NCI-H2227 (cell line): ENCODE measurements at regions not wholly inside any gene's neighbourhood (a gene's known extent, or its start where the extent isn't known, plus 50 kb on each side); places are given as distances from the start of the nearest gene placed in this dataset.
A peak's percentile ranks its signal among the peaks of the same experiment; 100 is the strongest.

Experiments
- DNase-seq: peaks from one replicate; lab custom pipeline; 2025; ENCODE audit not compliant: unreplicated experiment; lab: John Stamatoyannopoulos, UW

DNA sequence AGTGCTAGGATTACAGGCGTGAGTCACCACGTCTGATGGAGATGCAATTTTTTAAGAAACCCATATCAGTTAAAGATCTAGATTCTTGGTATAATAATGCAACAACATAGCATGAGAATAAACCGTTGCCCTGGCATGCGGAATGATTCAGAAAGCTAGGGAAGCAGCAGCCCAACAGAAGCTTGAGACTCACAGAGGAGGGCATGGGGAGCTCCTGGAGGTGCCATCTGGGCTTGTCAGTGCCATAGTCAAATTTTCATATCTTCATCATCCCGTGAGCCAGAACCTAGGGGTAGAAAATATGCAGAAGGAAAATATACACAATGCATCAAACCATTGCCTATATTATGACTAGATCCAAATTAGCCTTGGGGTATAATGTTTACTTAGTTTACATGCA lies 118.7 kb upstream of the ADAMTS16 start:
- no peak for DNase-seq

GRCh38 chr5:5025098-5025773 lies 114.9 kb upstream of the ADAMTS16 start:
- peak; percentile 35 for DNase-seq

- peak; percentile 48 for DNase-seq
Measured at GRCh38 chr5:5025774-5026408, 114.2 kb upstream of the ADAMTS16 start.

DNA sequence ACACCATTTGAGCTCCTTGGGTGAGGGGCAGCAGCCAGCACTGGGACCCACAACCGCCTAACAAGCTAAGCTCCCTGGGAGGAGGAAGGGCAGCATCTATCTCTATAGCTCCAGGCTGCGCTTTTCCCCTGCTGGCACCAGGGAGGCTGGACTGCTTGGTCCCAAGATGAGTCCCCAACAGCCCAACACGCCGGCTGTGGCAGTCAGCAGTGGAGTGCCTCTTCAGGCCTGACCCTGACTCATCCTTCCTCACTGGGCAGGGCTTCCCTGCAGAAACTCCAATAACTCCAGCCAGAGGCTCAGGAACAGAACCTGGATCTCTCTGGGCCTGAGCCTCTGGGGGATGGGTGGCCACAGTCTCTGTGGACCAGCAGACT lies 113.7 kb upstream of the ADAMTS16 start:
- no peak for DNase-seq

GRCh38 chr5:5031665-5032064 lies 108.5 kb upstream of the ADAMTS16 start:
- DNase-seq, result no peak

DNA sequence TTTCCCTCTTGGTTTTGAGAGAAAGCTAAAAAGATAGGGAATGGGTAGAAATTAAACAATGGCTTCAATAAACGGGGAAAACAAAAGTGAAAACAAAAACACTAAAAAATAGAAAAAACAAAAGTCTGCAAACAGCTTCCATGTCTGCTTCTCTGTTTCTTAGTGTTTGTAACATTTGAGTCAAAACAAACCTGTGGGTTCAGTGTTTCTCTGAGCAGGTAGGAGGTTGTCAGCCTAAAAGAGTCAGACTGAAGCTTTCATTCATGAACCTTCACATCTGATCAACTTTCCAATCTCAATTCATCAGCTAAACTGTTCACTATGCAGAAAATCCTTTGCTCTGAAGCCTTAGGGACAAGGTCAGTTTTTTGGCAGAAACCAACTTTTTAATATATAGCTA lies 102.5 kb upstream of the ADAMTS16 start:
- DNase-seq, result no peak

DNA sequence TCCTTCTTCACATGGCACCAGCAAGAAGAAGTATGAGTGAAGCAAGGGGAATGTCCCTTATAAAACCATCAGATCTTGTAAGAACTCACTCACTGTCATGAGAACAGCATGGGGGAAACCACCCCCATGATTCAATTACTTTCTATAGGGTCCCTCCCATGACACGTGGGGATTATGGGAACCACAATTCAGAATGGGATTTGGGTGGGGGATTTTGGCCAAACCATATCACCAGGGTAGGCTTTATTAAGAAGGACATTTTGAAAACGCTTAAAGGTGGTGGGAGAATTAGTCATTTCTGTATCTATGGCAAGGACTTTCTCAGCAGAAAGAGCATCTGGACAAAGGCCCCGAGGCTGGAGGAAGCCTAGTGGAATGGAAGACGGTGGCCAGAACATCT lies 100.2 kb upstream of the ADAMTS16 start:
- DNase-seq, result no peak

GRCh38 chr5:5040712-5041111 lies 99.4 kb upstream of the ADAMTS16 start:
- DNase-seq, result no peak

GRCh38 chr5:5042806-5043205 lies 97.3 kb upstream of the ADAMTS16 start:
- no peak for DNase-seq

DNA sequence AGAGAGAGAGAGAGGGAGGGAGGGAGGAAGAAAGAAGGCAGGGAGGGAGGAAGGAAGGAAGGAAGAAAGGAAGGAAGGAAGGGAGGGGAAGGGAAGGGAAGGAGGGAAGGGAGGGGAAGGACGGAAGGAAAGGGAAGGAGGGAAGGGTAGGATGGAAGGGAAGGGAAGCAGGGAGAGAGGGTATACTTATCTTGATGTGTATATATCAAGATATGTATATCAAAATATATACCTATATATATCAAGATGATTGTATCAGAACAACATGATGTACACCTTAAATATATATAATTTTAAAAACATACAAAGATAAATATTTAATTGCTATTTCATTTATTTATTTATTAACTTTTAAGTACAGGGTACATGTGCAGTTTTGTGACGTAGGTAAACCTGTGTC lies 96.8 kb upstream of the ADAMTS16 start:
- DNase-seq, result no peak

DNA sequence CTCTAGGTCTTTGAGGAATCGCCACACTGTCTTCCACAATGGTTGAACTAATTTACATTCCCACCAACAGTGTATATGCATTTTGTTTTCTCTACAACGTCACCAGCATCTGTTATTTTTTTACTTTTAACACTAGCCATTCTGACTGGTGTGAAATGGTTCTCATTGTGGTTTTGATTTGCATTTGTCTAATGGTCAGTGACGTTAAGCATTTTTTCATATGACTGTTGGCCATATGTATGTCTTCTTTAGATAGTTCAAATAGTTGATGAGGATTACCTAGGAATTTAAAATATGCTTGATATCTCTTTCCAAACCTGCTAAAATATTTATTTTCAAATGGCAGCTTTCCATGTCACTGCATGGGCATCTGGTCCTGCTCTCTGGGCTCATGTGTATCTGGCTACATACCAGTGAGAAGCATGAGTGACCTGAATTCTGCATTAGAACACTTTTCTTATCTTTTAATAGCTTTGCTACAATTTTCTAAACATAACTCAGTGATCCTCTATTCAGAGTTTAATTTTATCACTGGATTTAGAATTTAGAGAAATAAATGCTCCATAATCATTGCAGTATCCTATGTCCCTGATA lies 95.8 kb upstream of the ADAMTS16 start:
- DNase-seq, result no peak

- DNase-seq, result no peak
Measured at GRCh38 chr5:5046680-5047502, 93.2 kb upstream of the ADAMTS16 start.

- no peak for DNase-seq
Measured at GRCh38 chr5:5050801-5051200, 89.3 kb upstream of the ADAMTS16 start.

DNA sequence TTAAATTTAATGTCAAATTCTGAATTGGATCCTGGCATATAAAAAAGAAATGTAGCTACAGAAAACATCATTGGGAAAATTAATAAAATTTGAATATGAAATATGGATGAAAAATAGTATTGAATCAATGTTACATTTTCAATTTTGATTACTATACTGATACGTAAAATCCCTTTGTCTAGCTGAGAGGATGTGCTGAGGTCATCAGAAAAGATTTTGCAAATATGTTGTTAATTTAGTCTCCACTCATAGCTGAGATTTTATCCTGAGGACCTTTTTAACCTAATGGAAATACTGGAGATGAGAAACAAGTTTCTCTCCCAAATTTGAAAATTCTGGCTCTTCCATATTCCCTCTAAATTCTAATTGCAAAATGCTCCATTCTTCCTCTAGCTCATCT lies 84.4 kb upstream of the ADAMTS16 start:
- DNase-seq, result no peak

GRCh38 chr5:5061836-5062235 lies 78.3 kb upstream of the ADAMTS16 start:
- DNase-seq, result no peak

DNA sequence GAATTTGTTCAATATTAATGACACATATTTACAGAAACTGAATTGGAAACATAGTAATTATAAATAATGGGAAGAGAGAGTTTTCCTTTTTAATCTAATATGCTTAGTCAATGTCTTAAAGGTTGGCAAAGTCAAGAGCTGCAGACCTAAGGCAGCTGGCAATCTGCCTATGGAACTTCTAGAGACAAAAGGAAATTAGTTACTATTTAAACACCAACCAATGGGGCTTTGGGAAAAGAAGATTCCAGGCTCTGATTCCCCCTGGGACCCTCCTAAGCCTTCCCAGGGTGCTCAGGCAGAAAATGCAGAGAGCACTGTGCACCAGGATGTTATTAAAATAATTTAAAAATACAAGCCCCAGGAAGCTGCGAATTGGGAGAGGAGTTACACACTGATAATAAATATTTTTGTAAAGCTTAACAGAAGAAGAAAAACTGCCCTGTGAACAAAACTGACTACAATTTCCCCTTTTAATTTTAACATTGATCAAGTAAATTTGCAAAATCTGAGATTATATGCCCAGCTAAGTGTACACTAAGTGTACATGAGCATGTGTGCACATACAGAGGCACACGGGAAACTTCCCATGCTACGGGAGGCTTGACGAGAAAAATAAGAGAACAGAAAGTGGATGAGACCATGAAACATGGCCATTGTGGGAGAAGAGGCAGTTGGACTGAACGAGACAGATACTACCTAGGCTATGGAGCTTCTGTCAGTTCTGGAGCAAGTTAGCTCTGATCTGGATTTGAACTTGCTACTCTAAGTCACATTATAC lies 77.4 kb upstream of the ADAMTS16 start:
- no peak for DNase-seq

- no peak for DNase-seq
Measured at GRCh38 chr5:5063533-5063953, 76.6 kb upstream of the ADAMTS16 start.

- no peak for DNase-seq
Measured at GRCh38 chr5:5065472-5065871, 74.7 kb upstream of the ADAMTS16 start.

- DNase-seq, result no peak
Measured at GRCh38 chr5:5066276-5067186, 73.6 kb upstream of the ADAMTS16 start.

DNA sequence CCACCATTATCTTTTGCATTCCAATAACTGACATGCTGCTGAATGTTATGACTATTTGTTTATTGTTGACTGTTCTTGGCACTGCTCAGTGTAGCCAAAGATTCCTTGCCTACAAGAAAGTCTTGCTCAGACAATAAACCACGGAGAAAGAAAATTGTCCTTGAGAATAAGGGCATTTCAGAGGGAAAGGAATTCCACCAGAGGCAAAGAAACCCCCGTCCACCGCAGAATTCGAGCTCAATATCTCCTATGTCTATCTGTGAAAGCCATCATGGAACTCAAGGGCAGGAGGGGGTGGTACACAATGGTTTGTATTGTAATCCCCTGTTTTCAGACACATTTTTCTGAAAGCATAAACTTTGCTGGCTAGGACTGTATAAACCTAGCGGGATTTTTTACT lies 70.3 kb upstream of the ADAMTS16 start:
- DNase-seq, result no peak
